ENCODE measurements at regions not wholly inside any gene's neighbourhood (a gene's known extent, or its start where the extent isn't known, plus 50 kb on each side); places are given as distances from the start of the nearest gene placed in this dataset.

GRCh38 chr7:155962968-155963300, 150.7 kb upstream of the SHH start:
- Histone ChIP-seq H3K36me3 (ENCODE audit: control insufficient read depth in 4 of 4, insufficient read depth in 3 of 4, low read depth in 1 of 4, low read length in 3 of 4) (no peaks in the 10 kb centered on the region), H3K27me3 (ENCODE audit: control insufficient read depth in 4 of 4, insufficient read depth in 4 of 4, low read length in 3 of 4) (no peaks in the 10 kb centered on the region), H3K9ac (ENCODE audit: low read depth in 1 of 2, low read length in 2 of 2) (no peak overlapping the region), H3K4me1 (ENCODE audit: control insufficient read depth in 4 of 4, insufficient read depth in 4 of 4, low read length in 3 of 4) (no peaks in the 10 kb centered on the region), H3K4me3 (ENCODE audit: low read depth in 1 of 3, low read length in 3 of 3) (no peak overlapping the region), H3K9me3 (ENCODE audit: control insufficient read depth in 4 of 4, low read length in 3 of 4) (no peaks in the 10 kb centered on the region), H3K27ac (ENCODE audit: low read depth in 1 of 2, low read length in 2 of 2) (no peak overlapping the region)
- 94% methylated on average over 12 of the region's 12 CpGs for WGBS
- TF ChIP-seq TAF1 (conservative IDR thresholded peaks at IDR 0.05), result no peak
- TF ChIP-seq HNF4G (IDR thresholded peaks at IDR 0.05), result no peak
- TF ChIP-seq ZBTB33 (IDR thresholded peaks at IDR 0.05), result no peak
- TF ChIP-seq FOXA1 (IDR thresholded peaks at IDR 0.05), result no peak
- no peak for TF ChIP-seq FOXA2 (IDR thresholded peaks at IDR 0.05)
- TF ChIP-seq CTCF (IDR thresholded peaks at IDR 0.05; ENCODE audit: low read depth, low read length, missing input control), result no peak
- TF ChIP-seq MAX (IDR thresholded peaks at IDR 0.05), result no peak
- no peak for TF ChIP-seq RXRA (IDR thresholded peaks at IDR 0.05)
- TF ChIP-seq NR2F2 (IDR thresholded peaks at IDR 0.05), result no peak
- TF ChIP-seq SP1 (IDR thresholded peaks at IDR 0.05), result no peak
- no peak for TF ChIP-seq RAD21 (IDR thresholded peaks at IDR 0.05)
- no peak for DNase-seq (ENCODE audit: low spot score)

GRCh38 chr7:155962191-155962967, 150.1 kb upstream of the SHH start:
- H3K9me3 ChIP-seq (ENCODE audit: control insufficient read depth in 4 of 4, low read length in 3 of 4), result no peaks in the 10 kb centered on the region
- H3K4me3 ChIP-seq (ENCODE audit: low read depth in 1 of 3, low read length in 3 of 3), result peak overlapping the region in 1 of 3 donors; percentile 29
- TF ChIP-seq RAD21 (IDR thresholded peaks at IDR 0.05), result no peak
- no peak for TF ChIP-seq HNF4A (conservative IDR thresholded peaks at IDR 0.05)
- no peak for TF ChIP-seq ZBTB33 (IDR thresholded peaks at IDR 0.05)
- no peak for TF ChIP-seq ATF3 (IDR thresholded peaks at IDR 0.05)
- TF ChIP-seq NR2F2 (IDR thresholded peaks at IDR 0.05), result no peak
- no peak for TF ChIP-seq HNF4G (IDR thresholded peaks at IDR 0.05)
- TF ChIP-seq MAX (IDR thresholded peaks at IDR 0.05), result no peak
- no peak for TF ChIP-seq SP1 (IDR thresholded peaks at IDR 0.05)
- no peak for TF ChIP-seq FOXA1 (IDR thresholded peaks at IDR 0.05)
- no peak for TF ChIP-seq EGR1 (IDR thresholded peaks at IDR 0.05; ENCODE audit: low read depth in 2 of 2)
- no peak for TF ChIP-seq YY1 (IDR thresholded peaks at IDR 0.05)
- no peak for TF ChIP-seq FOXA2 (IDR thresholded peaks at IDR 0.05)
- TF ChIP-seq JUND (IDR thresholded peaks at IDR 0.05), result no peak
- TF ChIP-seq, protein P1, sequence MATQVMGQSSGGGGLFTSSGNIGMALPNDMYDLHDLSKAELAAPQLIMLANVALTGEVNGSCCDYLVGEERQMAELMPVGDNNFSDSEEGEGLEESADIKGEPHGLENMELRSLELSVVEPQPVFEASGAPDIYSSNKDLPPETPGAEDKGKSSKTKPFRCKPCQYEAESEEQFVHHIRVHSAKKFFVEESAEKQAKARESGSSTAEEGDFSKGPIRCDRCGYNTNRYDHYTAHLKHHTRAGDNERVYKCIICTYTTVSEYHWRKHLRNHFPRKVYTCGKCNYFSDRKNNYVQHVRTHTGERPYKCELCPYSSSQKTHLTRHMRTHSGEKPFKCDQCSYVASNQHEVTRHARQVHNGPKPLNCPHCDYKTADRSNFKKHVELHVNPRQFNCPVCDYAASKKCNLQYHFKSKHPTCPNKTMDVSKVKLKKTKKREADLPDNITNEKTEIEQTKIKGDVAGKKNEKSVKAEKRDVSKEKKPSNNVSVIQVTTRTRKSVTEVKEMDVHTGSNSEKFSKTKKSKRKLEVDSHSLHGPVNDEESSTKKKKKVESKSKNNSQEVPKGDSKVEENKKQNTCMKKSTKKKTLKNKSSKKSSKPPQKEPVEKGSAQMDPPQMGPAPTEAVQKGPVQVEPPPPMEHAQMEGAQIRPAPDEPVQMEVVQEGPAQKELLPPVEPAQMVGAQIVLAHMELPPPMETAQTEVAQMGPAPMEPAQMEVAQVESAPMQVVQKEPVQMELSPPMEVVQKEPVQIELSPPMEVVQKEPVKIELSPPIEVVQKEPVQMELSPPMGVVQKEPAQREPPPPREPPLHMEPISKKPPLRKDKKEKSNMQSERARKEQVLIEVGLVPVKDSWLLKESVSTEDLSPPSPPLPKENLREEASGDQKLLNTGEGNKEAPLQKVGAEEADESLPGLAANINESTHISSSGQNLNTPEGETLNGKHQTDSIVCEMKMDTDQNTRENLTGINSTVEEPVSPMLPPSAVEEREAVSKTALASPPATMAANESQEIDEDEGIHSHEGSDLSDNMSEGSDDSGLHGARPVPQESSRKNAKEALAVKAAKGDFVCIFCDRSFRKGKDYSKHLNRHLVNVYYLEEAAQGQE (IDR thresholded peaks at IDR 0.05), result no peak
- TF ChIP-seq RXRA (IDR thresholded peaks at IDR 0.05), result no peak
- TF ChIP-seq TAF1 (conservative IDR thresholded peaks at IDR 0.05), result no peak
- no peak for TF ChIP-seq CTCF (IDR thresholded peaks at IDR 0.05; ENCODE audit: low read depth, low read length, missing input control)
- no peak for TF ChIP-seq GABPA (IDR thresholded peaks at IDR 0.05 in 1 of 2, conservative IDR thresholded peaks at IDR 0.05 in 1 of 2)
- no peaks in the 10 kb centered on the region for H3K36me3 ChIP-seq (ENCODE audit: control insufficient read depth in 4 of 4, insufficient read depth in 3 of 4, low read depth in 1 of 4, low read length in 3 of 4)
- 76% methylated on average over 13 of the region's 13 CpGs for WGBS
- no peak overlapping the region for H3K9ac ChIP-seq (ENCODE audit: low read depth in 1 of 2, low read length in 2 of 2)
- no peak for DNase-seq (ENCODE audit: low spot score)
- no peak overlapping the region for H3K27ac ChIP-seq (ENCODE audit: low read depth in 1 of 2, low read length in 2 of 2)
- H3K4me1 ChIP-seq (ENCODE audit: control insufficient read depth in 4 of 4, insufficient read depth in 4 of 4, low read length in 3 of 4), result no peaks in the 10 kb centered on the region
- no peaks in the 10 kb centered on the region for H3K27me3 ChIP-seq (ENCODE audit: control insufficient read depth in 4 of 4, insufficient read depth in 4 of 4, low read length in 3 of 4)
